Activated T-helper 1 cell treated with anti-CD3 and anti-CD28 coated beads, Interleukin-12 subunit alpha, Interleukin-12 subunit beta, Interleukin-2, Interleukin-4 antibody, amounts not matched to agents 30 ng/mL and 10 ng/mL and 1 ng/mL, durations not matched to agents 14 hours and 24 hours and 36 hours (primary cell): ENCODE measurements at regions not wholly inside any gene's neighbourhood (a gene's known extent, or its start where the extent isn't known, plus 50 kb on each side); places are given as distances from the start of the nearest gene placed in this dataset.

Experiments used
- DNase-seq: peaks from one replicate; pipeline ENCODE4 v3.0.0; 2021; ENCODE audit warnings: low spot score
- H3K27ac Mint-ChIP-seq: one replicate; pipeline ENCODE4 v1.8.0; 2021; ENCODE audit warnings: mild to moderate bottlenecking, mixed read lengths
- H3K27me3 Mint-ChIP-seq: one replicate; pipeline ENCODE4 v1.8.0; 2022; ENCODE audit warnings: mild to moderate bottlenecking, moderate library complexity, mixed read lengths; ENCODE audit not compliant: insufficient read depth
- H3K36me3 Mint-ChIP-seq: one replicate; pipeline ENCODE4 v1.8.0; 2021; ENCODE audit warnings: low read depth, mixed read lengths
- H3K4me1 Mint-ChIP-seq: one replicate; pipeline ENCODE4 v1.8.0; 2021; ENCODE audit warnings: low read depth, mixed read lengths
- H3K4me3 Mint-ChIP-seq: one replicate; pipeline ENCODE4 v1.8.0; 2021; ENCODE audit warnings: mild to moderate bottlenecking, moderate library complexity, mixed read lengths
- H3K9me3 Mint-ChIP-seq: one replicate; pipeline ENCODE4 v1.8.0; 2021; ENCODE audit warnings: mixed read lengths
- intact Hi-C: fragments of 100-400 bp; cut with micrococcal nuclease; formaldehyde crosslinking; loops from one replicate; pipeline ENCODE4 v1.15.1; 2024

- Mint-ChIP-seq H3K9me3 (no peaks in the 10 kb centered on the region), H3K36me3 (no peaks in the 10 kb centered on the region), H3K4me3 (peak overlapping the region; percentile 6), H3K4me1 (peaks cover 16% of the 10 kb centered on the region), H3K27ac (peak overlapping the region; percentile 38), H3K27me3 (peaks cover 30% of the 10 kb centered on the region)
- intact Hi-C loops, result loop anchor here (1.0 to 5.0 kb wide), 3 partner anchors 198 to 498 kb away; partner anchors contain the start of gene CEP68
- no peak for DNase-seq
Measured at GRCh38 chr2:65554765-65555591, 122.6 kb upstream of the SPRED2 start.

GRCh38 chr2:65553504-65554074 is 121.2 kb upstream of the SPRED2 start:
- Mint-ChIP-seq H3K9me3 (no peaks in the 10 kb centered on the region), H3K27ac (no peak overlapping the region), H3K4me1 (peaks cover 21% of the 10 kb centered on the region), H3K36me3 (no peaks in the 10 kb centered on the region), H3K4me3 (no peak overlapping the region), H3K27me3 (peaks cover 25% of the 10 kb centered on the region)
- intact Hi-C loops, result loop anchor here (1.0 to 5.0 kb wide), 5 partner anchors 116 to 496 kb away; partner anchors contain the start of gene CEP68
- DNase-seq, result no peak

GRCh38 chr2:65551528-65551927 is 119.1 kb upstream of the SPRED2 start:
- intact Hi-C loops, result loop anchor here (5.0 kb wide), 2 partner anchors 194 to 494 kb away; partner anchors contain the start of gene CEP68
- no peaks in the 10 kb centered on the region for H3K36me3 Mint-ChIP-seq

GRCh38 chr2:65550246-65550645 is 117.8 kb upstream of the SPRED2 start:
- no peak overlapping the region for H3K4me3 Mint-ChIP-seq
- H3K36me3 Mint-ChIP-seq, result no peaks in the 10 kb centered on the region
- intact Hi-C loops, result loop anchor here (5.0 kb wide), 2 partner anchors 193 to 493 kb away; partner anchors contain the start of gene CEP68
- peaks cover 25% of the 10 kb centered on the region for H3K4me1 Mint-ChIP-seq
- H3K27me3 Mint-ChIP-seq, result peaks cover 8% of the 10 kb centered on the region
- no peaks in the 10 kb centered on the region for H3K9me3 Mint-ChIP-seq
- no peak overlapping the region for H3K27ac Mint-ChIP-seq
- DNase-seq, result no peak

More at GRCh38 chr2:65551528-65551927, 119.1 kb upstream of the SPRED2 start:
- no peak for DNase-seq
- Mint-ChIP-seq H3K4me1 (peaks cover 21% of the 10 kb centered on the region), H3K9me3 (no peaks in the 10 kb centered on the region), H3K27ac (no peak overlapping the region), H3K27me3 (peaks cover 13% of the 10 kb centered on the region), H3K4me3 (no peak overlapping the region)

- H3K36me3 Mint-ChIP-seq, result no peaks in the 10 kb centered on the region
- no peak for DNase-seq
- intact Hi-C loops, result loop anchor here (2.0 to 5.0 kb wide), 3 partner anchors 119 to 492 kb away; partner anchors contain the start of gene CEP68
- no peak overlapping the region for H3K4me3 Mint-ChIP-seq
- peaks cover 9% of the 10 kb centered on the region for H3K27me3 Mint-ChIP-seq
- H3K4me1 Mint-ChIP-seq, result peaks cover 19% of the 10 kb centered on the region
- no peaks in the 10 kb centered on the region for H3K9me3 Mint-ChIP-seq
- no peak overlapping the region for H3K27ac Mint-ChIP-seq
Measured at GRCh38 chr2:65549631-65550030, 117.2 kb upstream of the SPRED2 start.

- intact Hi-C loops, result loop anchor here (2.0 kb wide), 1 partner anchor 118 kb away; no protein-coding TSS in a partner anchor
- Mint-ChIP-seq H3K4me1 (peaks cover 16% of the 10 kb centered on the region), H3K4me3 (no peak overlapping the region), H3K27ac (peak overlapping the region; percentile 21), H3K36me3 (no peaks in the 10 kb centered on the region), H3K9me3 (no peaks in the 10 kb centered on the region), H3K27me3 (peaks cover 13% of the 10 kb centered on the region)
- no peak for DNase-seq
Measured at GRCh38 chr2:65549257-65549627, 116.8 kb upstream of the SPRED2 start.

GRCh38 chr2:65548576-65549256 is 116.3 kb upstream of the SPRED2 start:
- H3K36me3 Mint-ChIP-seq, result no peaks in the 10 kb centered on the region
- intact Hi-C loops, result loop anchor here (2.0 kb wide), 1 partner anchor 118 kb away; no protein-coding TSS in a partner anchor

GRCh38 chr2:65548064-65548463 is 115.7 kb upstream of the SPRED2 start:
- intact Hi-C loops, result loop anchor here (2.0 kb wide), 1 partner anchor 117 kb away; no protein-coding TSS in a partner anchor
- no peaks in the 10 kb centered on the region for H3K9me3 Mint-ChIP-seq
- no peak overlapping the region for H3K27ac Mint-ChIP-seq
- no peak for DNase-seq
- peaks cover 11% of the 10 kb centered on the region for H3K4me1 Mint-ChIP-seq
- H3K27me3 Mint-ChIP-seq, result peaks cover 22% of the 10 kb centered on the region
- H3K36me3 Mint-ChIP-seq, result no peaks in the 10 kb centered on the region
- H3K4me3 Mint-ChIP-seq, result no peak overlapping the region

More at GRCh38 chr2:65548576-65549256, 116.3 kb upstream of the SPRED2 start:
- H3K9me3 Mint-ChIP-seq, result no peaks in the 10 kb centered on the region
- DNase-seq, result no peak
- H3K4me3 Mint-ChIP-seq, result no peak overlapping the region
- H3K27me3 Mint-ChIP-seq, result peaks cover 16% of the 10 kb centered on the region
- H3K4me1 Mint-ChIP-seq, result peaks cover 16% of the 10 kb centered on the region
- no peak overlapping the region for H3K27ac Mint-ChIP-seq

- Mint-ChIP-seq H3K4me1 (peaks cover 10% of the 10 kb centered on the region), H3K4me3 (no peak overlapping the region), H3K36me3 (no peaks in the 10 kb centered on the region), H3K9me3 (no peaks in the 10 kb centered on the region), H3K27ac (no peak overlapping the region), H3K27me3 (peaks cover 19% of the 10 kb centered on the region)
- no peak for DNase-seq
- intact Hi-C loops, result no loop called here
Measured at GRCh38 chr2:65545837-65546805, 113.7 kb upstream of the SPRED2 start.

- Mint-ChIP-seq H3K27ac (no peak overlapping the region), H3K4me1 (peaks cover 10% of the 10 kb centered on the region), H3K4me3 (no peak overlapping the region), H3K9me3 (no peaks in the 10 kb centered on the region), H3K27me3 (peaks cover 22% of the 10 kb centered on the region), H3K36me3 (no peaks in the 10 kb centered on the region)
- no peak for DNase-seq
- intact Hi-C loops, result no loop called here
Measured at GRCh38 chr2:65541773-65542172, 109.4 kb upstream of the SPRED2 start.

GRCh38 chr2:65539633-65540032 is 107.2 kb upstream of the SPRED2 start:
- Mint-ChIP-seq H3K9me3 (no peaks in the 10 kb centered on the region), H3K27ac (no peak overlapping the region), H3K27me3 (peaks cover 29% of the 10 kb centered on the region), H3K4me3 (no peak overlapping the region), H3K36me3 (no peaks in the 10 kb centered on the region), H3K4me1 (peaks cover 5% of the 10 kb centered on the region)
- no peak for DNase-seq
- intact Hi-C loops, result no loop called here
